BE2C (cell line): ENCODE measurements at regions not wholly inside any gene's neighbourhood (a gene's known extent, or its start where the extent isn't known, plus 50 kb on each side); places are given as distances from the start of the nearest gene placed in this dataset.

ENCODE experiments used
- DNase-seq: peaks from one replicate; pipeline ENCODE4 v3.0.0-alpha.2; 2020
- H3K27me3 ChIP-seq: fragments of 250-450 bp; sonication (Bioruptor Pico); 2 replicates; pipeline ENCODE4 v1.5.1; 2020; ENCODE audit warnings: mild to moderate bottlenecking
- H3K36me3 ChIP-seq: fragments of 250-450 bp; sonication (Bioruptor Pico); 2 replicates; pipeline ENCODE4 v1.5.1; 2020; ENCODE audit warnings: mild to moderate bottlenecking
- H3K4me1 ChIP-seq: fragments of 250-450 bp; sonication (Bioruptor Pico); 2 replicates; pipeline ENCODE4 v1.5.1; 2020
- H3K4me3 ChIP-seq: 2 replicates; pipeline ENCODE4 v1.5.1; 2011; ENCODE audit warnings: low read depth, low read length
- H3K9me3 ChIP-seq: fragments of 250-450 bp; sonication (Bioruptor Pico); 2 replicates; pipeline ENCODE4 v1.5.1; 2020
- TF ChIP-seq, protein P1 (sequence below): IDR thresholded peaks from 2 replicates; pipeline ENCODE4 v1.5.1; 2012; ENCODE audit warnings: mild to moderate bottlenecking, low read depth, low read length

- TF ChIP-seq, protein P1, sequence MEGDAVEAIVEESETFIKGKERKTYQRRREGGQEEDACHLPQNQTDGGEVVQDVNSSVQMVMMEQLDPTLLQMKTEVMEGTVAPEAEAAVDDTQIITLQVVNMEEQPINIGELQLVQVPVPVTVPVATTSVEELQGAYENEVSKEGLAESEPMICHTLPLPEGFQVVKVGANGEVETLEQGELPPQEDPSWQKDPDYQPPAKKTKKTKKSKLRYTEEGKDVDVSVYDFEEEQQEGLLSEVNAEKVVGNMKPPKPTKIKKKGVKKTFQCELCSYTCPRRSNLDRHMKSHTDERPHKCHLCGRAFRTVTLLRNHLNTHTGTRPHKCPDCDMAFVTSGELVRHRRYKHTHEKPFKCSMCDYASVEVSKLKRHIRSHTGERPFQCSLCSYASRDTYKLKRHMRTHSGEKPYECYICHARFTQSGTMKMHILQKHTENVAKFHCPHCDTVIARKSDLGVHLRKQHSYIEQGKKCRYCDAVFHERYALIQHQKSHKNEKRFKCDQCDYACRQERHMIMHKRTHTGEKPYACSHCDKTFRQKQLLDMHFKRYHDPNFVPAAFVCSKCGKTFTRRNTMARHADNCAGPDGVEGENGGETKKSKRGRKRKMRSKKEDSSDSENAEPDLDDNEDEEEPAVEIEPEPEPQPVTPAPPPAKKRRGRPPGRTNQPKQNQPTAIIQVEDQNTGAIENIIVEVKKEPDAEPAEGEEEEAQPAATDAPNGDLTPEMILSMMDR, result no peak
- H3K36me3 ChIP-seq, result no peaks in the 10 kb centered on the region
- no peak for DNase-seq
Observed at GRCh38 chr2:30039101-30039500, 107.7 kb upstream of the YPEL5 start.

GRCh38 chr2:30040147-30040546 lies 106.7 kb upstream of the YPEL5 start:
- Histone ChIP-seq H3K27me3 (no peaks in the 10 kb centered on the region), H3K36me3 (no peaks in the 10 kb centered on the region), H3K9me3 (no peaks in the 10 kb centered on the region), H3K4me3 (no peak overlapping the region), H3K4me1 (no peaks in the 10 kb centered on the region)
- TF ChIP-seq, protein P1, result no peak
- DNase-seq, result no peak

More at GRCh38 chr2:30039101-30039500, 107.7 kb upstream of the YPEL5 start:
- H3K4me3 ChIP-seq, result no peak overlapping the region
- H3K9me3 ChIP-seq, result no peaks in the 10 kb centered on the region
- H3K4me1 ChIP-seq, result no peaks in the 10 kb centered on the region
- no peaks in the 10 kb centered on the region for H3K27me3 ChIP-seq

- no peaks in the 10 kb centered on the region for H3K4me1 ChIP-seq
- H3K27me3 ChIP-seq, result no peaks in the 10 kb centered on the region
- H3K36me3 ChIP-seq, result no peaks in the 10 kb centered on the region
- DNase-seq, result no peak
- H3K4me3 ChIP-seq, result no peak overlapping the region
- TF ChIP-seq, protein P1, result no peak
- H3K9me3 ChIP-seq, result no peaks in the 10 kb centered on the region
Observed at GRCh38 chr2:30041884-30042283, 104.9 kb upstream of the YPEL5 start.

DNA sequence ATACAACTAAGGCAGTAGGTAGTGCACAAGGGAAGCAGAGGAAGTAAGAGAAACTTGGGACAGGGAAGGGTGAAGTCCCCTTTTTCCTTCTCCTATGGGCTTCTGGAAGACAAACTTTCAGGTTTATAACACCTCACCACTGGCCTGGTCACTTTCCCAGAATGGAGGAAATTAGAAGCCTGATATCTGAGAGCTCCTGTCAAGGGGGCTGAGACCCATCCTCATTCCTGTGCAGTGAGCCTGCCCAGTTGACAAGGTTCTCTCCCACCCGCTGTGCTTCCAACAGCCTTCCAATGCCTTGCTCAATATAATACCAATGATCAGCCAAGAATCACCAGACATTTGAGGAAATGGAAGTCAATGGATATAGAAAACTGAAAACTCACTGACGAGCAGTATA lies 100.4 kb upstream of the YPEL5 start:
- no peaks in the 10 kb centered on the region for H3K36me3 ChIP-seq
- DNase-seq, result no peak
- no peak overlapping the region for H3K4me3 ChIP-seq
- H3K27me3 ChIP-seq, result no peaks in the 10 kb centered on the region
- TF ChIP-seq, protein P1, result no peak
- no peaks in the 10 kb centered on the region for H3K9me3 ChIP-seq
- H3K4me1 ChIP-seq, result no peaks in the 10 kb centered on the region

DNA sequence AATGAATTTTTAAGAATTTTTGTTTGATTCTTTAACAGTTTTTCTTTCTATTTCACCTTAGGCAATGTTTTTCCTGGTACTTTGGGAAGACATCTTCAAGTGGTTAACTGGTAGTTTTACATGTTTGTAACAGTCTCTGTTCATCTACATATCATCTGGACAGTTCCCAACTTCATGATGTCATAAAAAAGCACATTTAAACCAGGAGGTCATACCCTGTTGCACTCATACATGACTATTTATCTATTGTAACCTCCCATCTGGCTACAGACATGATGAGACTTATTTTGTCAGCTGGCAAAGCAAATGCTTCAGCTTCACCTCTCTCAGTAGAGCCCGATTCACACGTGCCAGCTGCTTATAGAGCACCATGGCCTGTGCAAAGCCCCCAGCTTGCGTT lies 99.8 kb upstream of the YPEL5 start:
- no peak overlapping the region for H3K4me3 ChIP-seq
- TF ChIP-seq, protein P1, result no peak
- no peaks in the 10 kb centered on the region for H3K9me3 ChIP-seq
- no peaks in the 10 kb centered on the region for H3K4me1 ChIP-seq
- no peak for DNase-seq
- H3K36me3 ChIP-seq, result no peaks in the 10 kb centered on the region
- no peaks in the 10 kb centered on the region for H3K27me3 ChIP-seq

GRCh38 chr2:30048636-30049175 lies 98.1 kb upstream of the YPEL5 start:
- TF ChIP-seq, protein P1, result no peak
- Histone ChIP-seq H3K9me3 (no peaks in the 10 kb centered on the region), H3K4me3 (no peak overlapping the region), H3K36me3 (no peaks in the 10 kb centered on the region), H3K27me3 (no peaks in the 10 kb centered on the region), H3K4me1 (no peaks in the 10 kb centered on the region)
- no peak for DNase-seq
